GM12872 (cell line): ENCODE measurements at regions not wholly inside any gene's neighbourhood (a gene's known extent, or its start where the extent isn't known, plus 50 kb on each side); places are given as distances from the start of the nearest gene placed in this dataset.

Source experiments
- CTCF ChIP-seq: IDR thresholded peaks from 3 replicates; pipeline ENCODE4 v1.5.1; 2011; ENCODE audit warnings: low read depth, mild to moderate bottlenecking, low read length, moderate library complexity; ENCODE audit not compliant: insufficient read depth

- no peak for TF ChIP-seq CTCF
These were observed 407.9 kb upstream of the PKN2 start for GRCh38 chr1:88276163-88276562.

GRCh38 chr1:88284066-88284465 is 400.0 kb upstream of the PKN2 start:
- no peak for TF ChIP-seq CTCF

GRCh38 chr1:88284666-88285366 is 399.3 kb upstream of the PKN2 start:
- no peak for TF ChIP-seq CTCF

GRCh38 chr1:88286716-88287115 is 397.4 kb upstream of the PKN2 start:
- TF ChIP-seq CTCF, result no peak

GRCh38 chr1:88288571-88288970 is 395.5 kb upstream of the PKN2 start:
- TF ChIP-seq CTCF, result no peak

GRCh38 chr1:88289401-88290102 is 394.5 kb upstream of the PKN2 start:
- no peak for TF ChIP-seq CTCF

- no peak for TF ChIP-seq CTCF
These were observed 392.3 kb upstream of the PKN2 start for GRCh38 chr1:88291611-88292354.
